ENCODE measurements at regions not wholly inside any gene's neighbourhood (a gene's known extent, or its start where the extent isn't known, plus 50 kb on each side); places are given as distances from the start of the nearest gene placed in this dataset.

DNA sequence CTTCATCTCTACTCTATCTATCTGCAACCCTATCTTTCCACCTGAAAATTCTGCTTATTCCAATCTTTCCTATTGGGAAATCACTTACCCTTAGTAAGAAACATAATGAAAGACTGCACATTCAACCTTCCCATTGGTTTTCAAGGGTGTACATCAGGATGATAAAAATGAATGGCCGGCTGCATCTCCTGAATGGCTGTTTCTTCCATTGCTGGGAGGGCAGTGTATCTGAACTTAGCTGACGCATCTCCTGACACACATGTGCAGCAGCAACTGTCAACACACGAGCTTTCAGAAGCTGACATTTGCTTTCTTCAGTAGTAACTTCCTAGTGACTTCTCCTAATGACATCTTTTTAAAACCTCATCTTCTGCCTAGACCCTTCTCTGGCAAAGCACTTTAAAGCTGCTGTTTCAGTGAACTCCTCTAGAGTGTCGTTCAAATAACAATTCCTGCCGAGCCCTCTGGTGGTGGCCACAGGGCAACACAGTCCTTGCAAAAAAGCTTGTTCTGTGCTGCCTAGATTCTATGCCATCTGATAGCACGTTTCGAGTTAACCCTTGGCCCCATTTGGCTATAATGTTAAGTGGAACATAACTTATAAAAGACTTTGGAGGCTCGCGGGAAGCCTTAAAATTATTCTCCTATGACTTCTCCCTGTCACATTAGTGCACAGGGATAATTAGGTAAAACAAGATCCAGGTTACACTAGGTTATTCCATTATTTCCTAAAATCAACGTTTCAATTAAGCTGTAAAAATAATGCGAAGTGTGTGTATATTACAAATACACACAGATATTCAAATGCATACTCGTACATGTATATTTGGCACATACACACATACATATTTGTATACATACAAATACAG lies 2340.7 kb downstream of the PCDH7 start:
- TF ChIP-seq, protein P1, sequence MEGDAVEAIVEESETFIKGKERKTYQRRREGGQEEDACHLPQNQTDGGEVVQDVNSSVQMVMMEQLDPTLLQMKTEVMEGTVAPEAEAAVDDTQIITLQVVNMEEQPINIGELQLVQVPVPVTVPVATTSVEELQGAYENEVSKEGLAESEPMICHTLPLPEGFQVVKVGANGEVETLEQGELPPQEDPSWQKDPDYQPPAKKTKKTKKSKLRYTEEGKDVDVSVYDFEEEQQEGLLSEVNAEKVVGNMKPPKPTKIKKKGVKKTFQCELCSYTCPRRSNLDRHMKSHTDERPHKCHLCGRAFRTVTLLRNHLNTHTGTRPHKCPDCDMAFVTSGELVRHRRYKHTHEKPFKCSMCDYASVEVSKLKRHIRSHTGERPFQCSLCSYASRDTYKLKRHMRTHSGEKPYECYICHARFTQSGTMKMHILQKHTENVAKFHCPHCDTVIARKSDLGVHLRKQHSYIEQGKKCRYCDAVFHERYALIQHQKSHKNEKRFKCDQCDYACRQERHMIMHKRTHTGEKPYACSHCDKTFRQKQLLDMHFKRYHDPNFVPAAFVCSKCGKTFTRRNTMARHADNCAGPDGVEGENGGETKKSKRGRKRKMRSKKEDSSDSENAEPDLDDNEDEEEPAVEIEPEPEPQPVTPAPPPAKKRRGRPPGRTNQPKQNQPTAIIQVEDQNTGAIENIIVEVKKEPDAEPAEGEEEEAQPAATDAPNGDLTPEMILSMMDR (IDR thresholded peaks at IDR 0.05) = peak; percentile 67 to 72 (median 70)
- no peak for TF ChIP-seq POLR2A (IDR thresholded peaks at IDR 0.05)

All from right lobe of liver (tissue), 4 donors.